Stimulated activated CD4-positive, alpha-beta T cell treated with anti-CD3 and anti-CD28 coated beads, TNF-alpha, amount 100 ng/mL, for 24 hours (primary cell): ENCODE measurements at regions not wholly inside any gene's neighbourhood (a gene's known extent, or its start where the extent isn't known, plus 50 kb on each side); places are given as distances from the start of the nearest gene placed in this dataset.

Source experiments
- DNase-seq, 3 experiments: peaks; one replicate each; pipeline ENCODE4 v3.0.0-alpha.2; 2020; ENCODE audit warnings: low read depth in 3 of 3

- DNase-seq = no peak
Measured at GRCh38 chr10:117716889-117717288, 174.3 kb downstream of the EMX2 start.

DNA sequence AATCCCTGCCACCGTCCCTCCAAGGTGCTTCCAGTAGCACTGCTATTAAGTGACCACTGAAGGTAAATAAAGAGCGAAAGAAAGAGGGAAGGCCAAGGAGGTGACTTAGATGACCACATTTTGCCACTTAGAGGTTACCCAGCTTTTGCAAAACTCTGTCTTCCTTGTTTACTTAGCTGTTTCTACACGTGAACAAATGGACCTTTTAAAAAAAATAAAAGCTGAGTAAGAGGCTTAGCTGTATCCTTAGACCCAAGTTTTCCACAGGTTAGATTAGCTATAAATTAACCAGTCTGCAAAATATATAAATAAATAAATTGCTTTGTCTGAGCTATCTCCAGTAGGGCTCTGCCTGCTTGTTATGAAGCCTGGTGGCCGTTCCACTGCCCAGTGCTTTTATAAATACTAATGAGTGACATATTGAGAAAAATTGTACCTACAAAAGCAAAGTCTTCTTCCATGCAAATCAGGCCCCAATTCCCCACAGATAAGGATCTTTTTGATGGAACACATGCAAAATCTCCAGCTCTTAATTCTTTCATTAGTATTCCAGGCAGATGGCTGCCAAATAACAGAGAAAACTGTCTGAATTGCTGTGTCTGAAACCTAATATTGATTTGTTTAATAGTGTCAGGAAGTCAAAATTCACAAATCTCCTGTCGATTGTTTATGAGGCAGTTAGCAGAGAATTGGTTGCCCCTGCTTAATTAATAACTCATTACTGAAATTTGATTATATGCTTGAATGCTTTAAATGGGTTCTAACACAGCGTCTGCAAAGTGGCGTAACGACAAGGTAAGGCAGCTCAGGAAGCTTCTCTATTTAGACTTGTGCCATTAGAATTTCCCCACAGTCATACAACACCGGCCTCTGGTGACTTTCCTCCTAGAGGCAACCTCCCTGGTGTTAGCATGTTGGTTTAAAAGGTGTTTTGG, 176.7 kb downstream of the EMX2 start:
- no peak for DNase-seq

DNA sequence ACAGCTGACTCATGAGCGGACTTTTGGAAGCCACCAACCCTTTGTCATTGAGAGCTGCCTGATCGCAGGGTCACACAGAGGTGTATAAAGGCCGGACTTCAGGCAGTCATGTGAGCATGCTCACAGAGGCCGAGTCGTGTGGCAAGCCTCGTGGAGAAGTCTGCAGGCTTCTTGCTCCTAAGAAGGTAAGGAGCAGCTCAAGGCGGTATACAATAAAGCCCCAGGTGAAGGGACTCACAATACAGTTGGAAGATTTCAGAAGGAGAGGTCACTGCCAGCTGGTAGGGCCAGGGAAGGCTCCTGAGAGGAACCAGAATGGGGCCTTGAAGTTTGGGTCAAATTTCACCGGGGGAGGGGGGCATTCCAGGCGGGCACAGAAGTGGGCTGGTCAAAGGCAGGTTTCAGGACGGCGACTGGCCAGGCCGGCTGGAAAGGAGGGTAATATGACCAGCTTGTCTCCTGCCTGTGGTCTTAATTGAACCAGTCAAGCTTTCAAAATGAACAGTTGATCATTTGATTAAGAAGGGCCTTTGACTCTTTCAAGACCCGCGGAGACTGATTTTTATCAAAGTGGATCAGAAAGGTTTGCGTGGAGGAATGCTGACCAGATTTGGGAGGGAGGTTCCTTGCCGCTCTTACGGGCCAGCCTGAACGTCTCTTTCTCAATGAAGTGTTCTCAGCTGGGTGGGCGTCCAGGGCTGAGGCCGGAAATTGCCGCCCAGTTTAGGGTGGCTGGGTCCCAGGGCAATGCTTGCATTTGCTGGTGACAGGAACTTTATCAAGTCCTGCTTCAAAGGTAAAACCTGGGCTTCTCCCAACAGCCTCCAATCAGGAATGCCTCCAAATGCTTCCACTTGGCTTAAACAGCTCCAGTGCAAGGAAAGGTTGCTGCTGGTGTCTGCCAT, 178.6 kb downstream of the EMX2 start:
- DNase-seq = no peak

- DNase-seq = no peak
Measured at GRCh38 chr10:117721873-117722272, 179.3 kb downstream of the EMX2 start.

GRCh38 chr10:117723343-117723742, 180.8 kb downstream of the EMX2 start:
- DNase-seq = no peak

- DNase-seq = no peak
Measured at GRCh38 chr10:117725993-117726392, 183.4 kb downstream of the EMX2 start.

GRCh38 chr10:117726596-117727295, 184.2 kb downstream of the EMX2 start:
- no peak for DNase-seq

DNA sequence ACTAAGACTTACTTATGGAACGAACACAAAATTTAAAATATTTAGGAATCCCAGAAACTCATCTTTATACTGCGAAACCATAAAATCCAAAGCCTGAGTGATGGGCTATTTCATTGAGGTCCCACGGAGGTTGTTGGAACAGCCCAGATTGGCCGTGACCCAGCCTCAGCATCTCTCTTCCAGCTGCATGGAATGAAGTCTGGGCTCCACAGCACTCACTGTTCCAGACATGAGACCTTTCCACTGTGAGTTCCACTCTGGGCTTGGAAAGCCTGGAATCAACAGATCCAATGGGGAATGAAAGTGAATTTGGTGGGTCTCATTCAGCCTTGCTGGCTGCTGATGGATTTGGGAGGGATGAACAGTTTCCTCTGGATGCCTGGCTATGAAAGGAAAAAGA, 184.9 kb downstream of the EMX2 start:
- DNase-seq = no peak

DNA sequence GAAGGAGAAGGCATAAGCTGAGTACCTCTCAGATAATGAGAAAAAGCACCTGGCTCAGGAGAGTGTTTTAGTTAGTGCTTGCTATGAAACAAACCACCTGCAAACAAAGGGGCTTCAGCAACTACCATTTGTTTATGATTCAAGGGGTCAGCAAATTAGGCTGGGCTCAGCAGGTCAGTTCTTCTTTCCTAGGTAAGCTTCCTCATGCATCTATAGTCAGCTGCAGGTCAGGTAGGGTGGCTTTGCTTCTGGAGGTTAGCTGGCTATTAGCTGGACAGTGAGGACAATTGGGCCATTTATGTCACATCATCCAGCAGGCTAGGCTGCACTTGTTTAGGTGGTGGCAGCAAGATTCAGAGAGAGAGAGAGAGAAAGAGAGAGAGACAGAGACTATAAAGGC, 185.5 kb downstream of the EMX2 start:
- no peak for DNase-seq

GRCh38 chr10:117729156-117729555, 186.6 kb downstream of the EMX2 start:
- DNase-seq = no peak

DNA sequence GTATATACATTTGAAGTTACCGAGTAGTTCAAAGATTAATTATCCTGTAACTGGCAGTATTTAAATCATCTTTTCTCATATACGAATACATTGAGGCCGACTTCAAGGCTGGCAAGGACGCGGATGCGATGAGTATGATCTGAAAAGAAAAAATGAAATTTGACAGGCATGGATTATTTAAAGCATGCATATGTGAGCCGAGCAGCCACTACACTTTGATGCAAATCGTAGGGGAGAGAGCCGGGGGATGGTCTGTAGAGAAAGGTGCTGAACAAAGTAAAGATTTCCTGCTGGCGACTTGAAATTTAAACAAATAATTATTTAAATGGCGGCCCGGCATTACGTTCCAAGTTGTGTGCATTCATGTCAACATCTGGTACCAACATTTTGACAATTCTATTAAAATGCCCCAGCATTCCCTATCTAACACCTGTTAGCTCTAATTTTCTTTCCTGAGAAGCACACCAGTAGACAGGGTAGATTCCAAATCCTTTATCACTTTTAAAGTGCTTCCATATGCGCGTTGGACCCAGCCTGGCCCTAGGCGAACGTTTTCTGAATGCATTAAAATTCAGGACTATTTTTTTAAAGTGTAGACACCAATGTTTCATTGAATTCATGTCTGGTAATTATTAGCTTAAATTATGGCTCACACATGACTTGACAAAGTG, 188.7 kb downstream of the EMX2 start:
- DNase-seq = no peak

DNA sequence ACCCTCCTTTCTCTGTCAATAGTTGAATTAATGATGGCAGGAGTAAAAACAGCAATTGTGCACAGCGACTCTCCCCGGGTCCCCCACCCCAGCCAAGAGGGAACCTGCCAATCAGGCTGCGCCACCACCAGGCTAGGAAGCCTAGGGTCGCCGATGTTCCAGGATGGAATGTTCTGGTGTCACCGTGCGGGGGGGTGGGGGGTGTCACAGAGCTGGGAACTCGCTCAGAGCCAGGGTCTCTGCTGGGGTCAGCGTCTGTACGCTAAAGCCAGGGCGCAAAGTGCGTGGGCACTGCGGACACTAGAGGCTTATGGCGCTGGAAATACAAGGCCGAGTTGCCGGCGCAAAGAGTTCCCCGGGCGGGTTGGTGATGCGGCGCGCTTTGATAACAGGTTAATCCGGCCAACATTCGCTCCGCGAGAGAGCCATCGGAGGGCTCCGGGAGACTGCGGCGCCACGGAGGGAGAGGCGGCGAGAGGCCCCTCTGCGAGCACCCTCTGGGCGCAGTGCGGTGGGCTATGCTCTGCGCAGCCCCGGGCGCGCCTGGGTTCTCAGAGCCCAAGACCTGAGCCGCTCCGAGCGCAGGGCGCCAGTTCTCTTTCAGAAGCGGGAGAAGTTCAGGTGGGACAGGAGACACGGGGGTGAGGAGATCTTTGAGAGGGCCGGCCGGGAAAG, 192.3 kb downstream of the EMX2 start:
- no peak for DNase-seq

GRCh38 chr10:117736655-117737054, 194.1 kb downstream of the EMX2 start:
- no peak for DNase-seq

DNA sequence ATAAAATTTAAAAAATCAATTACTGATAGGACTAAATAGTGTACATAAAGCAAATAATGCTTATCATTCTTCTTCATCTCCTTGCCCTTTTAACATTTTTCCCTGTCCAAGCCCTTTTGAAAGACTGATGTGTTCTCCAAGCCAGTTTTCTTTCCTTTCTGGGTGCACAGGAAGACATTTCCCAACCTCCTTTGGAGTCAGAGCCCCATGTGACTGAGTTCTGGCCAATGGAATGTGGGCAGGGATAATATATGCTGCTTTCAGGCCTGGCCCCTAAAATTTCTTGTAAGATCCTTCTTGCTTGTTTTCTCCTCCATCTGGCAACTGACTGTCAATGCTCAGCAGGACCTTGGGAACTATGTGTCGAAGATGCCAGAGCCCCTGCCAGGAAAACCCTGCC, 197.5 kb downstream of the EMX2 start:
- DNase-seq = no peak

GRCh38 chr10:117740691-117741222, 198.2 kb downstream of the EMX2 start:
- no peak for DNase-seq

GRCh38 chr10:117741524-117741923, 199.0 kb downstream of the EMX2 start:
- no peak for DNase-seq

GRCh38 chr10:117743509-117743908, 201.0 kb downstream of the EMX2 start:
- DNase-seq = no peak

- no peak for DNase-seq
Measured at GRCh38 chr10:117745301-117745700, 202.8 kb downstream of the EMX2 start.

GRCh38 chr10:117746541-117747448, 204.2 kb downstream of the EMX2 start:
- no peak for DNase-seq

GRCh38 chr10:117747636-117748035, 205.1 kb downstream of the EMX2 start:
- DNase-seq = no peak
